ENCODE measurements at regions not wholly inside any gene's neighbourhood (a gene's known extent, or its start where the extent isn't known, plus 50 kb on each side); places are given as distances from the start of the nearest gene placed in this dataset.

- TF ChIP-seq CTCF (IDR thresholded peaks at IDR 0.05) (no peak), EZH2 (IDR thresholded peaks at IDR 0.05) (no peak)
These were observed 595.3 kb upstream of the POU3F2 start for GRCh38 chr6:98239057-98239456.

Measured in neural progenitor cell (in vitro differentiated cells).